NCI-H446 (cell line): ENCODE measurements at regions not wholly inside any gene's neighbourhood (a gene's known extent, or its start where the extent isn't known, plus 50 kb on each side); places are given as distances from the start of the nearest gene placed in this dataset.
"Not testable (repeated sequence)": the region's sequence is repeated elsewhere in the genome, so short reads cannot be mapped to it uniquely, and the experiment has no call there.

Experiments
- DNase-seq, 2 experiments: peaks; one replicate each; lab custom pipeline; 2025; lab: John Stamatoyannopoulos, UW

- no peak for DNase-seq
Measured at GRCh38 chr11:56876621-56877275, 112.0 kb upstream of the OR5AK2 start.

GRCh38 chr11:56855217-56855616, 106.7 kb upstream of the OR9G4 start:
- no peak for DNase-seq

GRCh38 chr11:56852131-56852530, 103.6 kb upstream of the OR9G4 start:
- DNase-seq, result no peak

- DNase-seq, result no peak
Measured at GRCh38 chr11:56849852-56850251, 101.4 kb upstream of the OR9G4 start.

- no peak for DNase-seq
Measured at GRCh38 chr11:56849250-56849649, 100.8 kb upstream of the OR9G4 start.

- peak in 1 of 2 experiments; percentile 2 for DNase-seq
Measured at GRCh38 chr11:56848141-56848809, 99.8 kb upstream of the OR9G4 start.

- DNase-seq, result no peak
Measured at GRCh38 chr11:56846631-56847576, 98.4 kb upstream of the OR9G4 start.

- DNase-seq, result no peak
Measured at GRCh38 chr11:56845121-56845732, 96.7 kb upstream of the OR9G4 start.

- DNase-seq, result no peak
Measured at GRCh38 chr11:56843816-56844215, 95.3 kb upstream of the OR9G4 start.

- no peak for DNase-seq
Measured at GRCh38 chr11:56842814-56843794, 94.6 kb upstream of the OR9G4 start.

- peak; percentile 3 to 64 for DNase-seq
Measured at GRCh38 chr11:56841210-56841810, 92.8 kb upstream of the OR9G4 start.

GRCh38 chr11:56827357-56827756, 78.9 kb upstream of the OR9G4 start:
- not testable (repeated sequence) for DNase-seq

GRCh38 chr11:56819916-56820315, 71.4 kb upstream of the OR9G4 start:
- DNase-seq, result no peak

- no peak for DNase-seq
Measured at GRCh38 chr11:56817661-56818060, 69.2 kb upstream of the OR9G4 start.

GRCh38 chr11:56816259-56816658, 67.8 kb upstream of the OR9G4 start:
- no peak for DNase-seq

GRCh38 chr11:56808326-56808725, 59.8 kb upstream of the OR9G4 start:
- no peak for DNase-seq

GRCh38 chr11:56799691-56800210, 51.3 kb upstream of the OR9G4 start:
- DNase-seq, result no peak
